Spleen (tissue), 7 donors: ENCODE measurements at regions not wholly inside any gene's neighbourhood (a gene's known extent, or its start where the extent isn't known, plus 50 kb on each side); places are given as distances from the start of the nearest gene placed in this dataset.

ENCODE experiments used
- POLR2AphosphoS5 ChIP-seq, 3 donors: sonication (generic); formaldehyde crosslinking; IDR thresholded peaks; one replicate each; pipeline ENCODE4 v1.5.1; 2017; ENCODE audit warnings: antibody characterized with exemption in 3 of 3
- TF ChIP-seq, protein P1 (sequence below), 11 experiments: fragments of 200-600 bp in 7 of 11; fragments of 450-650 bp in 4 of 11; sonication (generic) in 4 of 11; IDR thresholded peaks in 8 of 11; conservative IDR thresholded peaks in 3 of 11; 1 replicate in 7 of 11; 2 replicates in 4 of 11; pipeline versions ENCODE4 v1.4.0 to v1.8.0; 2016 to 2021; ENCODE audit warnings: antibody characterized with exemption in 11 of 11, inconsistent platforms in 4 of 11, mild to moderate bottlenecking in 1 of 11
- donor health status: DM: no; HTN: no; CAD: no; lungs with moderate emphysema.
- donor health status: DM: no; HTN: no; CAD: no.
- donor health status: DM: no; HTN: no; CAD: no.

DNA sequence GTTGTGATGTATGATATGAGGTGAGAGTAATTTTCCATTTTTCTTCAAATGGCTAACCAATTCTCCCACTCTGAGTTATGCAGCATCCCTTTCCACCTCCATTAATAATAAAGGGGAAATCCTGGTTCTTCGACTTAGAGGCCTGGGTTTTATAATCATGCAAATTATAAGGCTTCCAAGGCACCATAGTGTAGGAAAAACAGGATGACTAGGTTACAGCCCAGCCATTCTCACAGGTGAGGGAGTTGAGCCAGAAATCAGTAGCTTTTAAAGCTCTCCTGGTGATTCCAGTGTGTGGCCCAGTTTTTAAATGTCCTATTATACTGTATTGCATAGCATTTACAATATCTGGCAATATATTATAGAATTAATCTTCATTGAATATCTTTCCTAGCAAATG, 203.1 kb downstream of the ARHGEF9 start:
- TF ChIP-seq, protein P1, sequence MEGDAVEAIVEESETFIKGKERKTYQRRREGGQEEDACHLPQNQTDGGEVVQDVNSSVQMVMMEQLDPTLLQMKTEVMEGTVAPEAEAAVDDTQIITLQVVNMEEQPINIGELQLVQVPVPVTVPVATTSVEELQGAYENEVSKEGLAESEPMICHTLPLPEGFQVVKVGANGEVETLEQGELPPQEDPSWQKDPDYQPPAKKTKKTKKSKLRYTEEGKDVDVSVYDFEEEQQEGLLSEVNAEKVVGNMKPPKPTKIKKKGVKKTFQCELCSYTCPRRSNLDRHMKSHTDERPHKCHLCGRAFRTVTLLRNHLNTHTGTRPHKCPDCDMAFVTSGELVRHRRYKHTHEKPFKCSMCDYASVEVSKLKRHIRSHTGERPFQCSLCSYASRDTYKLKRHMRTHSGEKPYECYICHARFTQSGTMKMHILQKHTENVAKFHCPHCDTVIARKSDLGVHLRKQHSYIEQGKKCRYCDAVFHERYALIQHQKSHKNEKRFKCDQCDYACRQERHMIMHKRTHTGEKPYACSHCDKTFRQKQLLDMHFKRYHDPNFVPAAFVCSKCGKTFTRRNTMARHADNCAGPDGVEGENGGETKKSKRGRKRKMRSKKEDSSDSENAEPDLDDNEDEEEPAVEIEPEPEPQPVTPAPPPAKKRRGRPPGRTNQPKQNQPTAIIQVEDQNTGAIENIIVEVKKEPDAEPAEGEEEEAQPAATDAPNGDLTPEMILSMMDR (IDR thresholded peaks at IDR 0.05 in 8 of 11, conservative IDR thresholded peaks at IDR 0.05 in 3 of 11), result no peak
- TF ChIP-seq POLR2AphosphoS5 (IDR thresholded peaks at IDR 0.05), result no peak
